ENCODE measurements at regions not wholly inside any gene's neighbourhood (a gene's known extent, or its start where the extent isn't known, plus 50 kb on each side); places are given as distances from the start of the nearest gene placed in this dataset.

DNA sequence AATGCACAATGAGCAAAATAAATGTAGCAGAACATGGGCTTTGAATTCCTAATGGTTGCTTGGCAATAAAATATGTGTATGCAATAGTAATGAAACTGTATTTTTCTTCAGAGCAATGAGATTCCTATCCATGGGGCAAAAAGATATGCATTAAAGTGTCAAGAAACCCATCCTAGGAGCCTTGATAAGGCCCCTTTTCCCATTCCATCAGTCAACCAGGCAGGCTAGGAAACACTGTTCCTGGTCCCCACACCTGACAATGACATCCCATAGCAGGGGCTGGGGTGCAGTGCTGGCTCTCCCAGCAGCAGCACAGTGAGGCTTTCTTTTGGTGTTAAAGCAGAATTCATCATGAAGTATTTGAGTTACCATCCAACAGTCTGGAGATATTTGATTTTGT, 113.3 kb upstream of the AGTR1 start:
- no peak for ATAC-seq (ENCODE audit: poor library complexity)
- intact Hi-C loops (cut with DNase I) = no loop called here
- no peak for DNase-seq

DNA sequence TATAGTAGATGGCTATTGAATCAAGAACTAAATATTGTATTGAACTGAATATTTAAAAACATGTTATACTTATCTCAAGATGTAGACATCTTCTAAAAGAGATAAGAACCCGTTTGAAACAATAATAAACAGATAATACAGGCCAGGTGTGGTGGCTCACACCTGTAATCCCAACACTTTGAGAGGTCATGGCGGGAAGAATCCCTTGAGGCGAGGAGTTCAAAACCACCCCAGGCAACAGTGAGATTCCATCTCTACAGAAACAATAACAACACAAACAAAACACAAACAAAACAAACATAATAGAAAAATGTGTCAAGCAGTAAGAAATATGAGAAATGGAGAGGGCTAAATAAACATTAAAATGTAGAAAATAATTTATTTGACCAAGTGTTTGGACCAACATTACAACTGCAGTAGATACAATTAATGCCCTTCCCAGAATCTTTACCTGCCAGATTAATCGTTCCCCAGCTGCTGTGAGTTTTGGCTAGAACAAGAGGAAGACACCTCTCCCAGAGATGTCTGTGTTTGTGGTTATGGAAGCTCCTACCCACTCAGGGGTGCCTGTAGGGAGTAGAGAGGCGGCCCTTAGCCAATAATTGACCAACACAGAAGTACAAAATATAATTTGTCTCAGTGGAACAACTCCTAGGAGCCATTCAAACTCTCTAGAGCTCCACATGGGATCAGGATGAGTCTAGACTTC, 111.9 kb upstream of the AGTR1 start:
- DNase-seq (no peak), ATAC-seq (ENCODE audit: poor library complexity) (no peak)
- intact Hi-C loops (cut with DNase I) = no loop called here

DNA sequence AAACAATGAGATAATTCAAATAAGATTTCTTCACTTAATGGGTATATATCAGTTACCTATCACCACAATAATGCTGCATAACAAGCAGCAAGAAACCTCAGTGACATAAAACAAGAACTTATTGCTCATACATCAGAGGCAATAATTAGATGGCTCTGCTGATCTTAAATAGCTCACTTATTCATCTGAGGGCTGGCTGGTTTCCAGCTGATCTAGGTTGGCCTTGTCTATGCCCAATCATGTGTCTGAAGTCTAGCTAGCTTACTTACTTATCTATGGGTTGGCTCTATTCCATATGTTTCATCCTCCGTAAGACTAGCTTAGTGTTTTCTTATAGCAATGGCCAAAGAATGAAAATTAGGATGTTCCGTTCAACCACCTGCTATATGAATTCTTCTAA, 109.4 kb upstream of the AGTR1 start:
- ATAC-seq (ENCODE audit: poor library complexity) (no peak), DNase-seq (no peak)
- intact Hi-C loops (cut with DNase I) = no loop called here

DNA sequence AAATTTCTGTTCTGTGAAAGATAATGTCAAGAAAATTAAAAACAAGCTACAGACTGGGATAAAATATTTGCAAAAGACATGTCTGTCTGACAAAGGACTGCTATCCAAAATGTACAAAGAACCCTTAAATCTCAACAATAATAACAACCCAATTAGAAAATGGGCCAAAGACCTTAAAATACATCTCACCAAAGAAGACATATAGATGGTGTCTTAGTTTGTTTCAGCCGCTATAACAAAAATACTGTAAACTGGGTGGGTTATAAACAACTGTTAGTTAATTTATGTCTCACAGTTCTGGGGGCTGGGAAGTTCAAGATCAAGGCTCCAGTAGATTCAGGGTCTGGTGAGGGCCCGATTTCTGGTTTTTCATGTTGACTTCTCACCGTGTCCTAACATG, 106.2 kb upstream of the AGTR1 start:
- no peak for ATAC-seq (ENCODE audit: poor library complexity)
- intact Hi-C loops (cut with DNase I) = no loop called here
- DNase-seq = no peak

DNA sequence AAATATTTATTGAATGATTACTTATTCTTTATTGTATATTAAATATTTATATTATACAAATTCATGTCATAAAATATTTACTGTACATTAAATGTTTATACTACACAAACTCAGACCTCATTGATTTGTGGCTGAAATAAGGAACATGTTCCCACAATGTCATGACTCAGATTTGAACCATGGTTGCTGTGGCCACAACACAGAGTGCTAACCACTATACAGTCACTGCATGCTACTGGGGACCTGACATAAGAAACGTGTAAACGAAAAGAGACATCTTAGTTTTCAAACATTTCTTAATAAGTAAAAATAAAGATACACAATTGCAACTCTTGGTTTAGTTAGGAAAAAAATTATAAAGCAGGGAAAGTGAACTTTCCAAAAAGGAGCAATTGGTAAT, 99.1 kb upstream of the AGTR1 start:
- intact Hi-C loops (cut with DNase I) = no loop called here
- no peak for ATAC-seq (ENCODE audit: poor library complexity)

DNA sequence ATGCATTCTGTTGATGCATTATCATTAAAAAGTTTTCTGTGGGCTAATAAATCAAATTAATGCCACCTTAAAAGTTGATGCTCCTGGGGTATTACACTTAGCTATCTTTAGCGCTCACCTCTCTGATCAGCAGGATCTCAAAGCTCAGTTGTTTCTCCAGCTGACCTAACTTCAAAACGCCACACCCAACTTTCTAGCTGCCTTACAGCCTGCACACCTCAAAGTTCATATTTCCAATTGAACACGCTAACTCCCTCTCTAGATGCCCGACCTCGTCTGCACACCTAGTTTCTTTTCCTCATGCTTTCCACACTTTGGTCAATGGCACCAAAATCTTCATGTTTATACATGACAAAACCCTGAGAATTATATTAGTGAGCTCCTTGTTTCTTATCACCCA, 98.2 kb upstream of the AGTR1 start:
- ATAC-seq (ENCODE audit: poor library complexity) = no peak
- no peak for DNase-seq
- intact Hi-C loops (cut with DNase I) = no loop called here

More for the DNA sequence above, 99.1 kb upstream of the AGTR1 start:
- no peak for DNase-seq

DNA sequence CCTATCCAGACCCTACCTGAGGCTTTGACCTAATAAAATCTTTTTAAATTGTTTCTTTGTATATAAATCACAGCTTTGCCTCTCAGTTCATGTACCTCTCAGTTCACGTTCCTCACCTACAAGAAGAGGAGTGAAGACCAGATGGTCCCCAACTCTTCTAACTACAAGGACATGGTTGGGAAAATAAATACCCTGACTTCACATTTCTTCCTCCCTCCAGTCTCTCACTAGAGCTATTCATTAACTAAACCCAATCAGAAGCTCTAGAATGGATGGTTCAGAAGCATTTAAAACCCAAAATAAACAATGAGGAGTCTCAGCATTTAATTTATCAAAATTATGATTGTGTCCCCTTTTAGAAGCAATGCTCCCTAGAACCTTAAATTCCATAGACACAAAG, 97.3 kb upstream of the AGTR1 start:
- intact Hi-C loops (cut with DNase I) = no loop called here
- DNase-seq (no peak), ATAC-seq (ENCODE audit: poor library complexity) (no peak)

DNA sequence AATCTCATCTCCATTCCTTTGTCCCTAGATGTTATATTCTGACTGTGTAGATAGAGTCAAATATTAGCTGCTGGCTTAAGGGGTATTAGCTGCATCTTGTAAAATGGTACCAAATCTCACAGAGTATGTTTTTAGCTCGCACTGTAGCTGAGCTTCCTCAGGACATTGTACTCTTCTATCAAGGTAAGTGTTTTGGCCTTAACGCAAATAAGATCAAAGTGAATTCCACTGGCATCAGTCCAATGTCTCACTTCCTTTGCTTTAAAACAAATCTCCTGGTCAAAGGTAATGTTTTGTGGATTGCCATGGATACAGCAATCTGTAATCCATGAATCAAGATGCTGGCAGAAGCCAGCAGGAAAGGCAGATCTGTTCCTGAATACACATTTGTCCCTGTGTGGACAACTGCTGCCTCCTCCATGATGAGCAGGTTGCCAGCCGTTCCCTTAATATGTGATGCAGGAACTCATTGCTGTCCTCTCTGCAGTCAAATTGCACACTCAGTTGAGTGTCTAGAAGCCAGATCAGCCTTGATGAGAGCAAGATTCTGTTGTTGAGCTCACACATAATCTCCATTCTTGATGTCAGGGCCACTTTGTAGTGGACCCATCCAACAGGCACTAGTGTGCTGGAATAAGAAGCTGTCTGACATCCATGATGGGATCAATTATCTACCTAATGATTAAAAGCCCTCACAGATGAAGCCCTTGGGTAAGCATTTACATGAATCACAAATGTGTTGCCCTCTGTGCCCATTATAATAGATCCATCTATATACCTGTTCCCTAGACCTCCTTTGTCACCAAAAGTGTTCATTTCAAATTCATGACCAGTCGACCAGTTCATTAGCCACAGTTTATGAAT, 96.6 kb upstream of the AGTR1 start:
- ATAC-seq (ENCODE audit: poor library complexity) (no peak), DNase-seq (no peak)
- intact Hi-C loops (cut with DNase I) = no loop called here

DNA sequence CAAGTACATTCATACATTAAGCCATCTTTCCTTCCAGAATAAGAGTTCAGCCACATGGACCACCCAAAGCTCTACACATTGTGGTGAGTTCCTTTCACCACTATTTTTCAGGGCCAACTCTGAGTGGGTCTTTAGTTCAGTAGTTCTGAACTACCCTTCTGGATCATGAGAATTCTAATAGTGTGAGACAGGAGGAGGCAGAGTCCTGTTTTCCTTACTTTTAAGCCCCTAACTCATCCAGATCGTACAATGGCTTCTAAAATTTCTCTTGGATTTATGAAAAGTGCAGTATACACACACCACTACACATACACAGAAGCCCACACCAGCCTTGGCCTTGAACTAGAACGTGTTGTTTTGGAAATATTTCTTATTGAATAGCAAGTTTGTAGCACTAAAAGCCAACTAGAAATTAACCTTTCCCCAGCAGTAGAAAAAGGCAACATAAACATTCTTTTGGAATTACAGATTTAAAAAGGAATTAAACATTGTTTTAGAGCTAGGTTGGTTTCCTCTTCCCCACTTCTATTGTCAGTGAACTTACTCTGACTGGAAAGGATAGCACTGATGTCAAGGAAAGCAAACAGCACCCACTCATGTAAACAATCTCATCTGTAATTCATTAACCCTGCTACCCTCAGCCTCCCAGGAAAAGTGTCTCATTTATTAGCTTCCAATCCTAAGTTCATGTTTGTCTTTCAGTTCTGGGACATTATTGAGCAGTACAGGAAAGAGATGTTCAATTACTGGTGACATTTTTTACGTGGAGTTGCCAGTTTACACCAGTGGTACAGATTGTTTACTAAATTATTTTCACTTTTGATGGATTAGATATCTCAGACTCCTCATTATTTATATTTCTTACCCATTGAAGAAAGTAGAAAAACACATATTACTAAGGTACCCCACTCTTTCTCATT, 95.7 kb upstream of the AGTR1 start:
- intact Hi-C loops (cut with DNase I) = no loop called here
- DNase-seq = no peak
- no peak for ATAC-seq (ENCODE audit: poor library complexity)

DNA sequence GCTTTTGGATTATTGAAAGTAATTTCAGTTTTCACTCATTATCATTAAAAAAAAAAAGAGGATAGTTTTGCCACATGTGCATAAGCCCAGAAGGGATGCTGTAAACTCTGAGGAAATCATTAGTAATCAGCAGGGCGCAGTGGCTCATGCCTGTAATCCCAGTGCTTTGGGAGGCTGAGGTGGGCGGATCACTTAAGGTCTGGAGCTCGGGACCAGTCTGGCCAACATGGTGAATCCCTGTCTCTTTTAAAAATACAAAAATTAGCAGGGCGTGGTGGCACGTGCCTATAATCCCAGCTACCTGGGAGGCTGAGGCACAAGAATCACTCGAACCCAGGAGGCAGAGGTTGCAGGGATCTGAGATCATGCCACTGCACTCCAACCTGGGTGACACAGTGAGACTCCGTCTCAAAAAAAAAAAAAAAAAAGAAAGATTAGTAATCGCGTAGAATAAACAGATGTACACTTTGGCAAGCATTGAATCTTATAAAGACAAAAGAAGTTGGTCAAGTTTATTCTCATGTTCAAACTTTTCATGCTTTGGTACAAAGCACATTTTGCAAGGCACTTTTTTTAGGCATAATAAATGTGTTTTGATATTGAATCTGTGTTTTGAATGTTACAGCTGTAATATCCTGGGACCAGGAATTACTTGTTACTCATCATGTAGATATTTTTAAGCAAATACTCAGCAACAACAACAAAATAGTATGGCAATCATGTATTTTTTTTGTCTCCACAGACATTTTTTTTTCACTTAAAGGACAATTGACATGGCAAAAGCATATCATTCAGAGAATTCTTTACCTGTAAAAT, 93.2 kb upstream of the AGTR1 start:
- peak; percentile 47 for ATAC-seq (ENCODE audit: poor library complexity)
- intact Hi-C loops (cut with DNase I) = no loop called here

DNA sequence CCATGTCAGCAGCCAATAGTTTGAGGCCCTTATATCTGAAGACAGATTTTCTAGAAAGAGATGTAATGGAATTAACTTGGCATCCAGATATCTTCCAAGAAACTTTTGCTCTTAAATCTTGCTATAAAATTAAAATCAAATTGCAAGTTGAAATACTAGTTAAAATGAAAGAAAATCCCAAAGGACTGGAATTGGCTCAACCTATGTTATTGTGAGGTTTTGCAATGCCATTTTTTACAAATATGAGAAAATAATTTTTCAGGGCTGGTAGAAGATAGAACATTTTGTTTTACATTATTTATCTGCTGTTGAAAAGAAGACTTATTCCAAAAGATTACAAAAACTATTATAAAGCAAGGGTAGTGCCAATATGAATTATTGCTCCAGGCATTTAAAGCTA, 92.2 kb upstream of the AGTR1 start:
- DNase-seq (no peak), ATAC-seq (ENCODE audit: poor library complexity) (peak; percentile 62)
- intact Hi-C loops (cut with DNase I) = no loop called here

More for the DNA sequence above, 93.2 kb upstream of the AGTR1 start:
- DNase-seq = peak; percentile 41

DNA sequence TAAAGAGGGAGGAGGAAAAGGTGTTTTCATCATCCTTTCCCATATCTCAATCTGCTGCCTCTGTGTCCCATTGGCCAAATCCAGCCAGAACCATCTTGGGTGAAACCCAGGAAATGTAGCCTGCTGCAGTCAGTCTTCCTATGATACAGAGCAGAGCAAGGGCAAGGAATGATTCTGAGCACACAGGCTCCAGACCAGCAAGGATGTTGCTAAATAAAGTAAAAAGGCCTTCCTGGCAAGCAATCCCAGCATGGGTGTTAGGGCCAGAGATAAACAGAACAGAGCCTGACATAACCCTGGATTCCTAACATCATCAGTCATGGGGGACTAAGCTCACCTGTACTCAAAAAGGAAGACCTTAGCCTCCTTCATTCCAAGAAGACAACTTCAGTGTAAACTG, 90.7 kb upstream of the AGTR1 start:
- ATAC-seq (ENCODE audit: poor library complexity) (peak; percentile 82), DNase-seq (peak; percentile 36)
- intact Hi-C loops (cut with DNase I) = no loop called here

DNA sequence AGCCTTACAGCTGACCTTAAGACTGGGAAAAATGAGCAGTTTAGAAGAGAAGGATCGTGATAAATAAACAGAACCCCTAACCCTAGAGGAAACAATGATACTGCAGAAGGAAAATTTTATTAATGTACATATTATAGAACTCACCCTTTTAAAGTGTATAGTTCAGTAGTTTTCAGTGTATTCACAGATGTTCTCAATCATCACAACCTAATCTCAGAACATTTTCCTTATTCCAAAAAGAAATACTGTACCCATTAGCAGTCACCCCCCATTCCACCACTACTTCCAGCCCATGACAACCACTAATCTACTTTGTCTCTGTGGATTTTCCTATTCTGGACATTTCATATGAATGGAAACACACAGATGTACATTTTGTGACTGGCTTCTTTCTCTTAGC, 90.2 kb upstream of the AGTR1 start:
- intact Hi-C loops (cut with DNase I) = no loop called here
- ATAC-seq (ENCODE audit: poor library complexity) (no peak), DNase-seq (no peak)

DNA sequence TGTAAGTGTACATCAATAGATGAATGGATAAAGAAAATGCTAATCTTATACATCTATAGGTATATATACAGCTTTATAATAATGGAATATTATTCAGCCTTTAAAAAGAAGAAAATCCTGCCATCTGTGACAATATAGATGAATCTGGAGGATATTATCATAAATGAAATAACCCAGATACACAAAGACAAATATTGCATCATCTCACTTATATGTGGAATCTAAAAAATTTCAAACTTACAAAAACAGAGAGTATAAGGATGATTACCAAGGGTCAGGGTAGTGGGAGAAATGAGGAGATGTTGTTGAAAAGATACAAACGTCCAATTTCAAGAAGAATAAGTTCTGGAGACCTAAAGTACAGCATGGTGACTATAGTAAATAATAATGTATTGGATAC, 85.4 kb upstream of the AGTR1 start:
- no peak for DNase-seq
- intact Hi-C loops (cut with DNase I) = no loop called here
- no peak for ATAC-seq (ENCODE audit: poor library complexity)

DNA sequence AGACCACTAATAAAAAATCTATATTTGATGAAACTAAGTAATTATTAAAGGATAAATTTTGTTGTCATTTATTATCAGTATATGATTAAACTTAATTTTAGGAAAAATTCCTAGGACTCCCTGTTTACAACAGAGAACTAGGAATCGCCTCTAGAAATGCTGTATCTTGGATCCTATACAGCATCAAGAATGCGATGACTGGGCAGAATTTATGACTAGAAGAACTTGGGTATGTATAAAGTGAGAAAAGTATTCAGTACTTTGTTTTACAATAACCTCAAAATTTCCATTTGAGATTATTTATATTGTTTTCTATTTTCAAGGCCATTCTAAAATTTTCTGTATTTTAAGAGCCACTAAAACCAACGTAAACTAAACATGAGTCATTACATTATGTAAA, 82.3 kb upstream of the AGTR1 start:
- DNase-seq (no peak), ATAC-seq (ENCODE audit: poor library complexity) (no peak)
- intact Hi-C loops (cut with DNase I) = no loop called here

DNA sequence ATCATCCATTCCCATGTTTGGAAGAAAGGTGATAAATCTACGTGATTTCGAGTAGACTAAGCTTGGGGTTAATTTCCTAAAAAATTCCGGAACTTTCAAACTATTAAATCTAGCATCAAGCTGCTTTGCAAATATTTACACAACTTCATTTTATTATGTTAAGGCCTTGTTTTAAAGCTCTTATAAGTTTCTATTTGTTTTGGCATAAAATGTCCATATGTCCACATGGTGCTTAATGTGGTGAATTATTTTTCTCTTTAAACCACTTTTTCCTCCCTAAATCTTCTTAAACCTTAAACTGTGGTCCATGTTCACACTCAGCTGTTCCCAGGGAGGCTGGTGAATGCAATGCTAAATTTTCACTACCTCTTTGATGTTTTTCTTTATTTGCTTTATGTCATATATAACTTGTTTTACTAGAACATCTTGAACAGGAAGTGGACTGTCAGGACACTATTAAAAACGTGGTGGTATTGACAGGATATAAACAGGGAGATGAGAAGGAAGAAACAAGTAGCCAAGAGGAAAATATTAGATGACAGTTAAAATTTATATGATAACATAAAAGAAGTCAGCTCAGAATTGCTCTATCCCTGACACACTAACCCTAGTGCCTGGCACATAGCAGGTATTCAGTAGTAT, 72.5 kb upstream of the AGTR1 start:
- intact Hi-C loops (cut with DNase I) = no loop called here
- no peak for DNase-seq
- ATAC-seq (ENCODE audit: poor library complexity) = no peak

DNA sequence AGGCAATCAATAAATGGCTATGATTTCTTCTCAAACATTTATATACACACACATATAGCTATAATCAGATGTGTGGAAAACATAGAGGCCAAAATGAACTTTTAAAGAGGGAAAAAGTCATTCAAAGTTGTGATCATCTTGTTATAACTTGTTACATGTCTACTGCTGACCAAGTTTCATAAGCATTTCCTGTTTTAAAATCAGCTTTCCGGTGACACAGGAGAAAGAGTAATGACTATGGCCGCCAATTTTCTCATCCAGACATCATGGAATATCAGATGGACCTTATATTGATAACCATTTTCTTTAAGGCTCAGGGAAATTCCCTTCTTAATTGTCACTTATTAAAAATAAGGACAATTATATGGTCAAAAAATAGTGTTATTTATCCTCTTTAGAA, 71.7 kb upstream of the AGTR1 start:
- intact Hi-C loops (cut with DNase I) = no loop called here
- no peak for DNase-seq
- ATAC-seq (ENCODE audit: poor library complexity) = no peak

DNA sequence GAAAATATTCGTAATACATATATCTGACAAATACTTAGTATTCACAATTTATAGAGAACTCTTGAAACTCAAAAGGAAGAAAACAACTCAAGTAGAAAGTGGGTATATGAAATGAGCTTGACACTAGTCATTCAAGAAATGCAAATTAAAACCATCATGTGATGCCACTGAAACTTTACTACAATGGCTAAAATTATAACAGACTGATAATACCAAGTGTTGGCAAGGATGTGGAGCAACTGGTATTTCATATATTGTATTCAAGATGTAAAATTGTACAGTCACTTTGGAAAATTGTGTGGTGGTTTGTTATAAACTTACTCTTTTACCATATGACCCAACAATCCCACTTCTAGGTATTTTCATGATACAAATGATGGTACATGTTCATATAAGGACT, 68.7 kb upstream of the AGTR1 start:
- intact Hi-C loops (cut with DNase I) = no loop called here
- DNase-seq (no peak), ATAC-seq (ENCODE audit: poor library complexity) (no peak)
